NCI-H446 treated with DMSO at 0.1 percent for 48 hours (cell line): ENCODE measurements at regions not wholly inside any gene's neighbourhood (a gene's known extent, or its start where the extent isn't known, plus 50 kb on each side); places are given as distances from the start of the nearest gene placed in this dataset.

Experiments
- DNase-seq: peaks from one replicate; lab custom pipeline; 2025; lab: John Stamatoyannopoulos, UW

DNA sequence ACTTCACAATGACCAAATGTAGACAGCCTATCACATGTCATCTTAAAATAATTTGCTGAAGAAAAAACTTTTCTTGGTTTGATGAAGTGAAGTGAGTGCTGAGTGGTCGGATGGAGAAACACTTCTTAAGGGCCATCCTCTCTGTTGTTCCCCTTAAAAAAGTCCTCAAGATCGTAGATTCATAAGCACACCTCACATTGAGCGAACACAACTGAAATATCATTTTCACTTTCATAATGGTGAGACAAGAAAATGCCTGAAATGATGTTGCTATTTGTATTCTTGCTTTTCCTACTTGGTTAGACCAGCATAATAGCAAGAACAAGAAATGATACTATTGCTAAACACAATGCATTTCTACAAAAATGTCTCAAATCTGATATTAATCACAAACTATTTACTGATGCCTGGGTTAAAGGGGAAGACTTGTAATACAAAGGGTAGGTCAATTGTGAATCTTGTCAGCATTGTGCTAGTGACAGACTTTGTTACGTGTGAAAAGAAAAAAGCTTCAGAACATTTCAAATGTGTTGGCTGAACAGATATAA, 305.6 kb upstream of the NR3C2 start:
- no peak for DNase-seq

- no peak for DNase-seq
Observed at GRCh38 chr4:148740701-148741100, 298.5 kb upstream of the NR3C2 start.

DNA sequence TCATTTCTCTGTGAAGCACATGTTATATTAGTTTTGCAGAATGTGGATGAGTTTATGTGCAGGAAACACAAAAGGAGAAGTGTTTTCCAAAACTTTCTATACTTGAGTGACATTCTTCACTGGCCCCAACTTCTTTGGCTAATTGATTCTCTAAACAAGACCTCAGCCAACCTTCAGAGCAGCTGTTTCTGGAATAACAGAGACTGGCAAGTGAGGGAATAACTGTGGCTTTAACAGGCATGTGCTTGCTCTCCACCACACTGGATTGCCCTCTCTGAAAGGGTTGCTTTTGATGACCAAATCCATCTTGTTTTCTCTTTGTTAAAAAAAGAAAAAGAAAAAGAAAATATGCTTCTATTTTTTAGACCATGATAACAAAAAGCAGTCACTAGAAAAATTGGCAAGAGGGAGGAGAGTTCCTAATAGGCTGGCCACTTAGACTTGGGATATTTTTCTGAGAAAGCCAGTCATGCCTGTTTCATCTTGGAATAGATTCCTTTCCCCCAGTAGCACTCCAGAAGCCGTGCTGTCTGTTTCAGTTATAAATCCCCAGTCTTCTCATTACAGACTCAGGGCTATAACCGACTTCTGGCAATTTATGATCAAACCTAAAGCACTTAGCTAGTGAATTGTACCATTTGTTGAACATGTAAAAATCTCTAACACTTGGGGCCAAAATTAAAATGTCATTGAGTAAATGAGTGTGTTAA, 295.0 kb upstream of the NR3C2 start:
- DNase-seq = no peak

DNA sequence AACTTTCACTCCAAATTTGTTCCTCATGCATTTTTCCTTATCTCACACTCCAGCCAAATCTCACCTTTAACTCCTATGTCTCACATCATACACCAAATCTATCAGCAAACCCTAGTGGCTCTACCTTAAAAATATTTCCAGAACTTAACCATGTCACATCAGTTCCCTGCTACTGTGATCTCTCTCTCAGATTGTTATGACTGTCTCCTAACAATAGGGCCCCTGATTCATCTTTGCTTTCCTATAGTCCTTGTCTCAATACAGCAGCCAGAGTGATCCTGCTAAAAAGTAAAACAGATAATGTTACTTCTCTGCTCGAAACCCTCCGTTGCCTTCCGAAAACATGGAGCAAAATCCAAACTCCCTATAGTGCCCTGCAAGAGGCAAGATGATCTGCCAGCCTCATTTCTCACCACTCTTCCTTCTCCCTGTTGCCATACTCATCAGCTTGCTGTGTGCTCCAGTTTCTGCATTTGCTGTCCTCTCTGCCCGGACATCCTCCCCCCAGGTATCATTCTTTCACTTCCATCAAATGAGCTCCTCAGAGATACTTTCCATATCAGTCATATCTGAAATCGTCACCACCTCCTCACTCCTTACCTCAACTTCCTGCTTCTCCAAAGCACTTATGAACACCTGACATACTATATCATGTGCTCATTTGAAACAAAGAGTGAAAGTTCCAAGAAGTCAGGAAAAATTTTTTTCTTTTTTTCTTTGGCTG, 293.4 kb upstream of the NR3C2 start:
- DNase-seq = no peak

DNA sequence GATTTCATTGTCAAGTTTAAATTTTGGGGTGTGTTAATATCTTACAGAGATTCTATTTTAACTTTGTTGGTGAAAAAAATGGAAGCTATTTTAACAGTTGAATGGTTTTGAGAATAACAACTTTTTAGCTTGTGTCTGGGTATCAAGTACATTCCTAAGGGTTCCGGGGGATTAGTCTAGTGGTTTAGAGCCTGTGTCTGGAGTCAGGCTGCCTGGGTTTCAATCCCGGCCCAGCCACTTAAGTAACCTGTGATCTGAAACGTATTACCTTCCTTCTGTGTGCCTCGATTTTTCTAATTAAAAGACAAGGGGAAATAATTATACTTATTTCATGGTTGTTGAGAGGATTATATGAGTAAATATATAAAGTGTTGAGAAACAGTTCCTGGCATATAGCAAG, 288.6 kb upstream of the NR3C2 start:
- DNase-seq = no peak

DNA sequence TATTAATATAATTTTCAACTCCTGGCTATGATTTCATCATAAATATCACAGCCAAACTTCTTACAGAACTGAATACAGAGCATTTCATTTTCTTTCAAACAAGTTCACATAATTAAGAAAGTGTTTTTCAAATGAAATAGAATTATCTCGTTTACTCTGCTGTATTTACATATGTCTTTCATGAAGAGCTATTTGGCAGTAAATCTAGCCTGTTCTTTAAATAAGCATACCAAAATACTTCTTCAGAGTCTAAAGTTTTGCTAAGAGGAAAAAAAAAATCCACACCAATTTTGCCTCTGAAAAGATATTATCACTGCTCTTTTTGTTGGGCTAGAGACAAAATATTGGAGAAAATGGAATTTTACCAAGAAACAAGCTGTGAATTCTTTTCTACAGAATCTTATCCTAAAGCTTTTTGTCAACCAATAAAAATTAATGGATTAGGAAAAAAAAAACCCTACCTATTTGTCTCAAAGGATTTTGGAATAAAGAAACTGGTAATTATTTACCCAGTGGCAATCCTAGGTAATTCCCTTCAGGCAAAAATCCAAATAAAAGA, 287.9 kb upstream of the NR3C2 start:
- DNase-seq = no peak

- DNase-seq = no peak
Observed at GRCh38 chr4:148717988-148718387, 275.8 kb upstream of the NR3C2 start.

DNA sequence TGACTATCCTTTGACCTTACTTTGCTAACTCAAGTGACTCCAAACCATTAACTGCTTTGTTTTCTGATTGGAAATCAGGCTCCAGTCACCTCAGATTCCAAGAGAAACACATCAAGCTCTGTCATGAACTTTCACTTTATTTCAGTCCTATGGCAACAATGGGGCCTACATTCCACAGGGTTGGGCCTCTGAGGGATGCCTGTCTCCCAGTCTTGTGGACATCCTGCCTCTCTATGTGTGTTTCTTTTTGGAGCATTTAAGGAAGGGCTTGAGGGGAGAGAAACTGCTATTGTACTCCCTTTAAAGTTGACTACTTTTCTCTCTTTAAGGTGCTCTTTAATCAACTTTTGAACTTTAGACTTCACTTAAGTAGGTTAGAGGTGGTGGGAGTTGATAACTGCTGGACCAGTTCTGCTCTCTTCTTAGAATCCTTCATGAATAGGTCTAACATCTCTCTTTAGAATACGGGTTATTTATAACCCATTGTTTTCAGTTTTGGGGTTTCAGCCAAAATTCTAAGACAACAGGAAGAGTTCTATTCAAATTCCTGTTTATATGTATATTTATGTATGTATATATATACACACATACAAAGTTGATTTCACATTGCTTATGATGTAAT, 274.3 kb upstream of the NR3C2 start:
- no peak for DNase-seq

- no peak for DNase-seq
Observed at GRCh38 chr4:148704291-148704690, 262.1 kb upstream of the NR3C2 start.

- no peak for DNase-seq
Observed at GRCh38 chr4:148694702-148695101, 252.5 kb upstream of the NR3C2 start.

GRCh38 chr4:148693913-148694649, 251.9 kb upstream of the NR3C2 start:
- DNase-seq = no peak

- no peak for DNase-seq
Observed at GRCh38 chr4:148692242-148692641, 250.0 kb upstream of the NR3C2 start.

DNA sequence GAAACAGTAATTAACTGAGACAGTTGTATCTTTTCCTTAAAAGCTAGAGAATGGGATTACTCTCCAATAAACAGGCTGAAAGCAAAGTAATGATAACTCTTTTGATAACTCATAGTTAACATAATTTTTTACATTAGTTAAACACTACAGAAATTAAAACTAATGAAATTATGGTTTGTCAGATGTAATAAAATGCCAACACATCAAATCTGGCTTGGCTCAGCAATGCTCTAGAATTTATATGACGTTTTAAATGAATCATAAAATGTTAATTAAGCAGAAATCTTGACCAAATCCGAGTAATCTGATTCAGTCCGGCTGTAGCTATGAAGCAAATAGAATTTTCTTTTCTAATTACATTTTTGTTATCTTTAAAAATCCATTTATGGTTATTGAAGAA, 244.2 kb upstream of the NR3C2 start:
- DNase-seq = no peak

DNA sequence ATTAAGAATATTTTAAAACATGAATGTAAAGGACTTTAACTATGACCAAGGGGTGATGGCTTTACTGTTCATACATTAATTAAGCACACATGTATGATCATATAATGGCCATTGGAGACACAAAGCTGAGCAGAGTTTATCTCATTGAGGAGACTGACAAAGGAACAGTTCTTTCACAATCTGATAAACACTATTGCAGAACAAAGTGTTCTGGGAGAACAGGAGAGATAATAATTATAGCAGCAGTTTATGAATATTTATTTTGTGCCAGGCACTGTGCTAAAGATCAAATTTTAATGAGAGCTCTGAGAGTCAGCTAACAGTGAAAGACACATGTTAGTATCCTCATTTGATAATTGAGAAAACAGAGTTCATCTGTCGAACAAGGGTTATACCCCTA, 242.4 kb upstream of the NR3C2 start:
- DNase-seq = no peak

GRCh38 chr4:148680884-148681283, 238.7 kb upstream of the NR3C2 start:
- DNase-seq = no peak

DNA sequence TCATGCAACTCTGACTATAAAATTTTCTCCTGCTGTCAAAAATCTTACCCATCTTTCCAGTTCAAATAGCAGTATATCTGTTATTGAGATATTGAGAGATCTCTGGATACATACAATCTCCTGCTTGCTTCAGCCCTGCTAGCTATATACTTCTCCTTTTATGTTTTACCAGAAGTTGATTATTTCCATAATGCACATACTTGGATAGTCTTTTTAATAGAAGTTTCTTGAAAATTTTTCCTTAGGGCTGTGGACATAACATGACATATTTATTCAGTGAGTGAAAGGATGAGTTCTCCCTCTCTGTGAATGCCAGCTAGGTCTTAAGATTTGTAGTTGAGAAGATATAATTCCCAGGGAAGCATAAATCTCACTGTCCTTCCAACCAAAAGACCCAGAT, 234.1 kb upstream of the NR3C2 start:
- no peak for DNase-seq

DNA sequence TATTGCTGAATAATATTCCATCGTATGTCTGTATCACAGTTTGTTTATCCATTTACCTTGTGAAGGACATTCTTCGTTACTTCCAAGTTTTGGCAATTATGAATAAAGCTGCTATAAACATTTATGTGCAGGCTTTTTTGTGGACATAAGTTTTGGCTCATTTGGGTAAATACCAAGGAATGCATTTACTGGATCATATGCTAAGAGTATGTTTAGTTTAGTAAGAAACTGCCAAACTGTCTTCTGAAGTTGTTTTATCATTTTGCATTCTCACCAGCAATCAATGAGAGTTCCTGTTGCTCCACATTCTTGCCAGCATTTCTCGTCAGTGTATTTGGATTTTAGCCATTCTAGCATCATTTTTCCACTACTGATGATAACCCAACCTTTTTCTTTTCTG, 232.7 kb upstream of the NR3C2 start:
- no peak for DNase-seq

DNA sequence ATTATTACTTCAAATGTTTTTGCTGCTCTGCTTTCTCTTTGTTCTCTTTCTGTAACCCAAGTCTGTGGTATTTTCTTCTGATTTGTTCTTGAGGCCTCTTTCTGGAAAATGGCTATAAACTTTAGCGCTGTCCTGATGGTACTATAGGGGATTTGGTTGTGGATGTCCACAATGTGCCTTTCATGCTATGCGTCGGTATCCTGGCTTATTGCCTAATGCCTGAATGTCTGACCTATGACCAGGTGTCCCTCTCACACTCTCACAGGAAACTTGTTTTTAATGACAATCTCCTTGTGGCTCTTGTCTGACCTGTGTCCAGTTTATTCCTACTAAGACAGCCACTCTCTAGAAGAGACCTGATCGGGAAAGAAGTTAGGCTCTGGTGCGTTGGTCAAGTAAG, 222.4 kb upstream of the NR3C2 start:
- no peak for DNase-seq

DNA sequence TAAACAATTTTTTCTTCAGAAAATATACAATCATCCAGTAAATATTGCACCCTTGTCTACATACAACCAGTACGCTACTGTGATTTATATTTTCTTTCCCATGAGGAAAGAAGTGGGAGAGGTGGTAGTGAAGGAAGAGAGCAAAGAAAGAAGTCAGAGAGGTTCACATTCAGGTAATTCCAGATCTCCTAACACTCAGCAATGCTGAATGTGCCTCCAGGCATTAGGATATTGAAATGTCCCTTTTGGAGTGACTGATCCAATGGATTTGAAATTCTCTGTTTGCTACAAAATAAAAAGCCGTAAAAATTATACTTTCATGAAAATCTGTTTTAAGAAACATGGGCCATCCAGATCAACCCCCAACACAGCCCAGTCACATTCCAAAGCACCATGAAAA, 211.9 kb upstream of the NR3C2 start:
- DNase-seq = no peak

DNA sequence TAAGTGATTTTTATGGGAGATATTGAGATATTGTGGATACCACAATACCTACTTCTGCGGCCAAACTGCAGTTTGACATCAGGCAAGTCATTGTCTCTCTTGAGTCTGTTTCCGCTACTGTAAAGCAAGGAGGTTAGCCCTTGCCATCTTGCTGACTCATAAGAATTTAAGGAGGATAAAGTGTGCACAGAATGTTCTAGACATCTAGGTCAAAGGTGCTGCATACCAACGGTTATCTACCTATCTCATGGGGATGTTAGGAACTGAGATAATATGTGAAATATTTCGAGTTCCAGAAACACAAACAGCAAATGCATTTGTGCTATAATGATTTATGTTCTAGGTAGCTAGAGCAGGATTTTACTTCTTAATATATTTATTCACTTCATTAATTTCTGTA, 211.5 kb upstream of the NR3C2 start:
- no peak for DNase-seq

DNA sequence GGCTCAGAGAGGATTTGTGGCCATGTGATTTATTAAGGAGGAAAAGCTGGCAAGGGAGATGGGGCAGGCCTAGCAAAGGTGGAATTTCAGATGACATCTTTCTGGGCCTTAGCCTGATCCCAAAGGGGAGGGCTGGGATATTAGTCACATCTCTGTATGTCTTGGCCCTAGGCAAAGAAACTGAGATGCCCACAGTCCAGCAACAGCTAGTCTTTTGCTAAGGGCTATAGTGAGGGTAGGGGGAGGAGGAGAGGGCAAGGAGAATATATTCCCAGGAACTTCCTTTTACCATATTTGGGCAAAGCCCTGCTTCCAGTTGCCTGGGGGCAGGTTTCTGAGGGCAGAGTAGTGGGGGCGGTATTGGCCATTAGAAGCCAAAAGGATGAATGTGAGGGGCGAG, 209.8 kb upstream of the NR3C2 start:
- no peak for DNase-seq

- no peak for DNase-seq
Observed at GRCh38 chr4:148649652-148650331, 207.6 kb upstream of the NR3C2 start.
